Stimulated activated CD4-positive, alpha-beta T cell treated with anti-CD3 and anti-CD28 coated beads, Interleukin-4, amount 100 ng/mL, for 24 hours (primary cell): ENCODE measurements at regions not wholly inside any gene's neighbourhood (a gene's known extent, or its start where the extent isn't known, plus 50 kb on each side); places are given as distances from the start of the nearest gene placed in this dataset.
"Not testable (repeated sequence)": the region's sequence is repeated elsewhere in the genome, so short reads cannot be mapped to it uniquely, and the experiment has no call there.

Experiments
- DNase-seq: peaks from one replicate; pipeline ENCODE4 v3.0.0-alpha.2; 2020

GRCh38 chr2:35522450-35522849 is 833.1 kb upstream of the CRIM1 start:
- no peak for DNase-seq

- DNase-seq, result no peak
Observed at GRCh38 chr2:35510636-35511035, 844.9 kb upstream of the CRIM1 start.

- DNase-seq, result no peak
Observed at GRCh38 chr2:35508601-35509000, 847.0 kb upstream of the CRIM1 start.

GRCh38 chr2:35504419-35504818 is 851.2 kb upstream of the CRIM1 start:
- no peak for DNase-seq

GRCh38 chr2:35503738-35504199 is 851.8 kb upstream of the CRIM1 start:
- no peak for DNase-seq

- DNase-seq, result no peak
Observed at GRCh38 chr2:35503311-35503710, 852.3 kb upstream of the CRIM1 start.

GRCh38 chr2:35501076-35501475 is 854.5 kb upstream of the CRIM1 start:
- no peak for DNase-seq

- no peak for DNase-seq
Observed at GRCh38 chr2:35496022-35496421, 859.6 kb upstream of the CRIM1 start.

GRCh38 chr2:35495182-35495581 is 860.4 kb upstream of the CRIM1 start:
- no peak for DNase-seq

GRCh38 chr2:35478121-35478520 is 877.5 kb upstream of the CRIM1 start:
- DNase-seq, result not testable (repeated sequence)

GRCh38 chr2:35468245-35468644 is 887.3 kb upstream of the CRIM1 start:
- no peak for DNase-seq

GRCh38 chr2:35463805-35464596 is 891.6 kb upstream of the CRIM1 start:
- no peak for DNase-seq

- DNase-seq, result no peak
Observed at GRCh38 chr2:35462226-35462998, 893.2 kb upstream of the CRIM1 start.

- no peak for DNase-seq
Observed at GRCh38 chr2:35461406-35461805, 894.2 kb upstream of the CRIM1 start.

GRCh38 chr2:35454966-35455638 is 900.5 kb upstream of the CRIM1 start:
- DNase-seq, result no peak

GRCh38 chr2:35447821-35448220 is 907.8 kb upstream of the CRIM1 start:
- no peak for DNase-seq

- no peak for DNase-seq
Observed at GRCh38 chr2:35447215-35447614, 908.4 kb upstream of the CRIM1 start.

- no peak for DNase-seq
Observed at GRCh38 chr2:35443087-35443486, 912.5 kb upstream of the CRIM1 start.

- DNase-seq, result not testable (repeated sequence)
Observed at GRCh38 chr2:35441575-35441974, 914.0 kb upstream of the CRIM1 start.

- not testable (repeated sequence) for DNase-seq
Observed at GRCh38 chr2:35440308-35440707, 915.3 kb upstream of the CRIM1 start.

- not testable (repeated sequence) for DNase-seq
Observed at GRCh38 chr2:35436893-35437292, 918.7 kb upstream of the CRIM1 start.

GRCh38 chr2:35428548-35428947 is 927.0 kb upstream of the CRIM1 start:
- DNase-seq, result no peak

- no peak for DNase-seq
Observed at GRCh38 chr2:35421485-35421884, 934.1 kb upstream of the CRIM1 start.

GRCh38 chr2:35417293-35417692 is 938.3 kb upstream of the CRIM1 start:
- DNase-seq, result no peak
